Ectodermal cell (in vitro differentiated cells): ENCODE measurements at regions not wholly inside any gene's neighbourhood (a gene's known extent, or its start where the extent isn't known, plus 50 kb on each side); places are given as distances from the start of the nearest gene placed in this dataset.

Experiments used
- H3K27ac ChIP-seq: 2 replicates; pipeline ENCODE4 v1.7.0; 2013; ENCODE audit warnings: mild to moderate bottlenecking, low read depth, low read length; ENCODE audit not compliant: insufficient read depth, poor library complexity, severe bottlenecking
- H3K27me3 ChIP-seq: 2 replicates; pipeline ENCODE4 v1.7.0; 2013; ENCODE audit warnings: mild to moderate bottlenecking, low read length; ENCODE audit not compliant: insufficient read depth, control insufficient read depth, poor library complexity, severe bottlenecking
- H3K36me3 ChIP-seq: one replicate; pipeline ENCODE4 v1.7.0; 2013; ENCODE audit warnings: low read length; ENCODE audit not compliant: control insufficient read depth, insufficient read depth
- H3K4me1 ChIP-seq: one replicate; pipeline ENCODE4 v1.7.0; 2013; ENCODE audit warnings: low read length; ENCODE audit not compliant: control insufficient read depth, insufficient read depth
- H3K4me3 ChIP-seq: 2 replicates; pipeline ENCODE4 v1.7.0; 2013; ENCODE audit warnings: low read depth, low read length, control low read depth; ENCODE audit not compliant: insufficient read depth
- H3K9me3 ChIP-seq: 2 replicates; pipeline ENCODE4 v1.7.0; 2013; ENCODE audit warnings: mild to moderate bottlenecking, low read length, moderate library complexity; ENCODE audit not compliant: control insufficient read depth
- WGBS, 2 experiments: methylation state at CpG; one replicate each; pipeline ENCODE4 v1.1.7; 2013; ENCODE audit warnings: missing lambda C conversion rate in 2 of 2; 5-methylcytosine and 5-hydroxymethylcytosine counted together

DNA sequence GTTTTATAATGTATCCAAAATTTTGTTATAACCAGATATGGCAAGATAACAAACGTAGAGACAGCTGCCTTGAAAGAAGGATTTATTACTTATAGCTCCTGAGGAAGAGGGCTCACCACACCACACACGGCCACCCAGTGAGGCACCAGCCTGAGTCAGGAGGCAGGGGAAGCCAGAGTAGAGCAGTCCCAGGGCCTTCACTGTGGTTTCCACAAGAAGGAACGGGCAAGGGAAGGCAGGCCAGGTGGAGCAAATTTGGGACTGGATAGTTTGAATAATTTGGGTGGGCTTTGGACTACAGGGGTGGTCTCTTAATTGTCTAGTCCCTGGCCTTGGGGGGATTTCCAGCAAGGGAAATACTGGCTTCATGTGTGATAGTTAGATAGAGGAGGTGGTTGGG is 72.5 kb downstream of the RRAGC start:
- H3K9me3 ChIP-seq, result no peaks in the 10 kb centered on the region
- no peaks in the 10 kb centered on the region for H3K27me3 ChIP-seq
- no peak overlapping the region for H3K4me3 ChIP-seq
- WGBS, 2 experiments, result 90 to 95% methylated on average over 3 of the region's 3 CpGs
- peaks cover 28% of the 10 kb centered on the region for H3K4me1 ChIP-seq
- H3K36me3 ChIP-seq, result no peaks in the 10 kb centered on the region
- H3K27ac ChIP-seq, result no peak overlapping the region

DNA sequence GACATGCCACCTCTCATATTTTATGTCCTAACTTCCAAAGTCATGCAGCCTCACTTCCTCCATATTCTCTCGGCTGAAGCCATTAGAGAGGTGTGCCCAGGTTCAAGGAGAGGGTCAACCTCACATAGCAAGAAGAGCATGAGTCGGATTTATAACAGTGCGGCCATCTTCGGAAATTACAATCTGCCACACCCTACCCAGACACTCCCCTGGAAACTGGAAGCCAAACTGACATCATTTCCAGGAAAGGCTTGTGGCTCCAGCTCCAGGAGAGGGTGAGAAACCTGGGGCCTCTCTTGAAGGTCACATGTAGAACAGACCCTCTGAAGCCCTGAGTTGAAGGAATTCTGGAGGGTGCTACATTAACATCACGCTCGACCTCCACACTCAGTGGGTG is 73.5 kb downstream of the RRAGC start:
- 87 to 94% methylated on average over 6 of the region's 6 CpGs for WGBS, 2 experiments
- Histone ChIP-seq H3K4me3 (no peak overlapping the region), H3K36me3 (no peaks in the 10 kb centered on the region), H3K4me1 (peaks cover 28% of the 10 kb centered on the region), H3K27ac (no peak overlapping the region), H3K27me3 (peaks cover 4% of the 10 kb centered on the region), H3K9me3 (no peaks in the 10 kb centered on the region)

DNA sequence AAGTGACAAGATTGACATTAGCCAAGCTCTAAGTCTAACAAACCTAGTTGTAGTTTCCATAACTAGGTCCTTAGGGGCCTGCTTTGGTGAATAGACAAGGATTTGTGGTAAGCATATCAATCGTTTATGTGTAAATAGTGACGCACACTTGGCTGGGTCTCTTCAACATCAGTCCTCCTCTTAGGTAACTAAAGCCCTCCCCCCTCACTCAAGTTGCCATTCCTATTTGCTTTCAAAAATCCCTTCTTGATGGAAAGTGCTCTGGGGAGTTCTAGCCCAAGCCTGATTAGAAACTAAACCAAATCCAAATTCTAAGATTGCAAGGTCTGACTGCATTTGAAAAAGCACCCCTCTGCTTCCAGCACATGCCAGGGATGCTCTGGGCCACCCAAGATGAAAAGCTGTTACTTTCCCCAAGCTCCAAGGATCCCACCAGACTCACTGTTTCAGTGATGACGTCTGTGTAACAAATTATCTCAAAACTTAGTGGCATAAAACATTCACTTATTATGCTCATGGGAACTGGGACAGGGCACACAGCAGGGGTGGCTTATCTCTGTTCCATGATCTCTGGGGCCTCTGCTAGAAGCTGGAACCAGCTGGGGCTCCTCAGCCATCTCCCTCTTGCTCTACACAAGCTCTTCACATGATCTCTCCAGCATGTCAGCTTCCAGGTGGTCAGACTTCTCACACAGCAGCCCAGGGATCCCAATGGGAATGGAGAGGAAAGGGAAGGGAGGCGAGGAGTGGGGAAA is 74.1 kb downstream of the RRAGC start:
- no peak overlapping the region for H3K4me3 ChIP-seq
- peaks cover 28% of the 10 kb centered on the region for H3K4me1 ChIP-seq
- peaks cover 6% of the 10 kb centered on the region for H3K27me3 ChIP-seq
- H3K27ac ChIP-seq, result no peak overlapping the region
- no peaks in the 10 kb centered on the region for H3K36me3 ChIP-seq
- H3K9me3 ChIP-seq, result no peaks in the 10 kb centered on the region
- 72 to 86% methylated on average over 2 to 4 of the region's 4 CpGs for WGBS, 2 experiments

DNA sequence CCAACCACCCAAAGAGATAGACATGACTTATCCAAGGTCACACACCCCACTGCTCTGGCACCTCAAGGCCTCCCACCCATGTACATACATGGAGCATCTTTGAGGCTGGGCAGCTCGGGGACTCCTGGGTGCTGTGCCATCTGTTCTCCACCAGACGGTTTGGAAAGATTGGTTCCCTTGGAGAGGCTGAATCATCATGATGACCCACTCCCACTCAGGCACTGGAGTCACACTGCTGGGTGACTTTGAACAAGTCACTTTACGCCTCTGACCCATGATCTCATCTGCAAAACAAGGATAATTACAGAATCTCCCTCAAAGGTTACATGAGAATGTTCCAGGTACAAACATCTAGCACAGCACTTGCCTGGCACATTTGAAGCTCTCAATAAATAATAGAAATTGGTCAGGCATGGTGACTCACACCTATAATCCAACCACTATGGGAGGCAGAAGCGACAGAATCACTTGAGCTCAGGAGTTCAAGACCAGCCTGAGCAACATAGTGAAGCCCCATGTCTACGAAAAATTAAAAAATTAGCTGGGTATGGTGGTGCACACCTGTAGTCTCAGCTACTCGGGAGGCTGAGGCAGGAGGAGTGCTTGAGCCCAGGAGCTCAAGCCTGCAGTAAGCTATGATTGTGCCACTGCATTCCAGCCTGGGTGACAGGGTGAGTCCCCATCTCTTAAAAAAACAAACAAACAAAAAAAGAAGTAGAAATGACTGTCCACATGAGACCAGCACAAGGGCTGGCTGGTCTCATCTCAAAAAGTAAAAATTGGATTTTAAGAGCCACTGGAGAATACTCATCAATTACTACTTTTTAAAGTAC is 74.9 kb downstream of the RRAGC start:
- Histone ChIP-seq H3K9me3 (no peaks in the 10 kb centered on the region), H3K4me3 (no peak overlapping the region), H3K36me3 (no peaks in the 10 kb centered on the region), H3K27ac (no peak overlapping the region), H3K27me3 (peaks cover 6% of the 10 kb centered on the region), H3K4me1 (peaks cover 28% of the 10 kb centered on the region)
- WGBS, 2 experiments, result 94 to 95% methylated on average over 6 of the region's 6 CpGs

DNA sequence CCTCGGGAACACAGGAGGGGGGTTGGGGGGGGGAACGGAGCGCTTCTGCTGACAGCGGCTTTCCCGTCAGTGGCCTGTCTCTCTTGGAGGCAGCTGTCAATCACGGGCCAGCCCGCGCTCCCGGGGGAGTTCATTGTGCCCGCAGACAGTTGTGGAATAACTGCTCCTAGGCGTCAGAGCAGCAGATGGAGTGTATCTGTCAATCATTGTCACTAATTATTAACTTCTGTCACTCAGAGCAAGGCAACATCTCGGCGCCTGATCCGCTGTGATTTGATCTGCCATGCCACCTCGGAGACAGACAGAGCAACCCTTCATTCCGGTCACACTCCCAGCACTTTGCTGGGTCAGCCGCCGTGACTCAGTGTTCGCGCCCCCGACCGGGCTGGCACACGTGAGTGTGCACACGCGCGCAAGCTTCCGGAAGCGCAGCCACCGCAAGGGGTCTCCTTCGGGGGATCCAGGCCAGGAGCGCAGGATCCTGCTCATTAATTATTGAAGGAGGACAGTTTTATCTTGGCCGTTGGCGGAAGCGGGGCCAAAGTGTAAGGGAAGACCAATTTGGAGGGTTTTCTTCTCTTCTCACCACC is 75.8 kb downstream of the RRAGC start:
- peaks cover 24% of the 10 kb centered on the region for H3K4me1 ChIP-seq
- no peaks in the 10 kb centered on the region for H3K36me3 ChIP-seq
- no peak overlapping the region for H3K27ac ChIP-seq
- no peak overlapping the region for H3K4me3 ChIP-seq
- WGBS, 2 experiments, result 60 to 68% methylated on average over 34 of the region's 34 CpGs
- H3K27me3 ChIP-seq, result peaks cover 6% of the 10 kb centered on the region
- H3K9me3 ChIP-seq, result no peaks in the 10 kb centered on the region

DNA sequence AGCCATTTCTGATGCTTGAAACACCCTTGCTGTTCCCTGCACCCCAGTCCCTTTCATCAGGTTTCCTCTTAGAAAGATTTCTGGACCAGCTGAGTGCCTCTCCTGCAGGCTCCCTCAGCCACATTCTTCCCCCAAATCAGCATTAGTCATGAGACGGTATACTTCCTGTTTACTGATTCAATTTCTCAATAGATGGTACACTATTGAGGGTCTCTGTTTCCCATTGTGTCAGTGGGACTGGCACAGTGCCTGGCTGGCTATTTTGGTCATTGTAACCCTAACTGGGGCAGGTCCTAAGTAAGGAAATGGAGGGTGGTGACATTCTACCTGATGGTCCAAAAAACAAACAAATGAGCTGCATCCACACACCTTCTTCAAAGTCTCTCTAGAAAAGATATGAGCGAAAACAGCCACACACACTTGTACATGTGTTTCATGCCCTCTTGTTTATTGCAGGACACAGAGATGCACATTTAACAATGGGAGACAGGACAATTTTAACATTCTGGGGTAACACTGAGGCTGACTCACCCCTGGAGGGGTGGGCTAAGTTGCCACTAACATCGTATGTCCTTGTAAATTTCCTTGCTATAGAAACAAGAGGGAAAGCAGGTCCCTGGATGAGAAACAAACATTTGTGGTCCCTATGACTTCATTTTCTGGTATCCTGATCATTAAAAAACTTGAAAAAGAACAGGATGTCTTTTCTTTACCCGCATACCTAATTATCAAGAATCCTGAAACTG is 77.5 kb downstream of the RRAGC start:
- H3K27me3 ChIP-seq, result peaks cover 6% of the 10 kb centered on the region

DNA sequence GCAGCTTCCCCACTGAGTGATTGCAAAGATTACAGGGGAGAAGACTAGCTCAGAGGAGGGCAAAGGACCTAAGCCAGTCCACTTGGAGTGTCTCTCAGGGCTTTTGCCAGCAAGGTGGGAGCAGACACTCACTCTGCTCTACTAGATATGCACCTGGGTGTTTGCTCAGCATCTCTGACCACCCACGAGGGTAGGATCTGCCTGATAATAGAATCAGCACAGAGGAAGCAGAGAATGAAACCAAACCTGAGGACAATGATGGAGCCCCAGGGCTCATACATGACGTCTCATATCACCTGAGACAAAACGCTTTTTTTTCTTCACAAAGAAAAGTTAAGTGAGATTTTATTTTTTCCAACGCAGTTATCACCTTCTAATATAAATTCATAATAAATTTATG is 79.4 kb downstream of the RRAGC start:
- no peaks in the 10 kb centered on the region for H3K9me3 ChIP-seq
- H3K36me3 ChIP-seq, result no peaks in the 10 kb centered on the region
- WGBS, 2 experiments, result 76 to 84% methylated on average over 3 of the region's 4 CpGs
- no peak overlapping the region for H3K27ac ChIP-seq
- peaks cover 6% of the 10 kb centered on the region for H3K27me3 ChIP-seq
- H3K4me3 ChIP-seq, result no peak overlapping the region
- peaks cover 10% of the 10 kb centered on the region for H3K4me1 ChIP-seq

More for the DNA sequence above, 77.5 kb downstream of the RRAGC start:
- H3K4me1 ChIP-seq, result peaks cover 18% of the 10 kb centered on the region
- no peaks in the 10 kb centered on the region for H3K9me3 ChIP-seq
- WGBS, 2 experiments, result 79 to 93% methylated on average over 3 of the region's 4 CpGs
- no peak overlapping the region for H3K4me3 ChIP-seq
- no peaks in the 10 kb centered on the region for H3K36me3 ChIP-seq
- H3K27ac ChIP-seq, result no peak overlapping the region

DNA sequence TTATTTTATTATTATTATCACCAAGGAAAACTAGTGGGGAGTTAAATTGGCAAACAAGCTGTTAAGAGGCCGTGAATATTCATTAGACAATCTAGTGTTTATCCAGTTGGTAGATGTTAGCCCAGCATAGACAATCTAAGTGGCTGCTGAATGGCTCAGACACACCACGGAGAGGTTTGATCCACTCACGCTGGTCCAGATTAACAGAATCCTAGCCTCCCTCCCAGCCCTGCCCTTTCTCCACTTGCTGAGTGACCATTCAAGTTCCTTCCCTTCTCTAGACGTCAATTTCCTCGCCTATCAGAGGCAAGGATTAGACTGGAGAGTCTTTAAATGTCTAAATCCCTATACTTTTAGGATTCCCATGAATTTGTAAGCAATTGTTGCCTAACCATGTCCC is 80.1 kb downstream of the RRAGC start:
- H3K27me3 ChIP-seq, result peaks cover 6% of the 10 kb centered on the region
- peaks cover 9% of the 10 kb centered on the region for H3K4me1 ChIP-seq
- no peak overlapping the region for H3K27ac ChIP-seq
- no peak overlapping the region for H3K4me3 ChIP-seq
- H3K36me3 ChIP-seq, result no peaks in the 10 kb centered on the region
- WGBS, 2 experiments, result 83 to 86% methylated on average over 5 of the region's 5 CpGs
- no peaks in the 10 kb centered on the region for H3K9me3 ChIP-seq

DNA sequence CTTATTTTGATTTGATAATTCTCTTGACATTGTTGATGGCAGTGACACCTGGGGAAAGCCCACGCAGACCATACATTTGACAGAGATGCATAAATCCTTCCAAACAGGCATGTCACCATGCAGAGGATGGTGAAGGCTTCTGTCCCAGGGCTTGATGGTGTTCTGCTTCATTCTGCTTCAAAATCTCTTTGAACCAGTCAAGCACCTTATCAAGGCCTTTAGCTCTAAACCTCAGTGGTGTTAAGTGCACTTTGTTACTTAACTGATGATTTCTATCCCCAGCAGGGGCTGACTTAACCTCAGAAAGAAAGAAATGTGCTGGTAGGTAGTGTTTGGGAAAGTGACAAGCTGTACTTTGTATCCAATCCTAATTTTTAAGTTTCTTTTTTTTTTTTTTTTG is 81.1 kb downstream of the RRAGC start:
- H3K27me3 ChIP-seq, result peaks cover 6% of the 10 kb centered on the region

More for the DNA sequence above, 81.1 kb downstream of the RRAGC start:
- Histone ChIP-seq H3K4me3 (no peak overlapping the region), H3K4me1 (peaks cover 4% of the 10 kb centered on the region), H3K36me3 (no peaks in the 10 kb centered on the region), H3K27ac (no peak overlapping the region), H3K9me3 (no peaks in the 10 kb centered on the region)
- WGBS, 2 experiments, result 56 to 57% methylated on average over 1 of the region's 1 CpG
